Chondrocyte (in vitro differentiated cells): ENCODE measurements at regions not wholly inside any gene's neighbourhood (a gene's known extent, or its start where the extent isn't known, plus 50 kb on each side); places are given as distances from the start of the nearest gene placed in this dataset.

Experiments used
- DNase-seq: peaks from one replicate; pipeline ENCODE4 v3.0.0; 2021; ENCODE audit warnings: mixed read lengths, low spot score
- H3K27ac Mint-ChIP-seq: one replicate; pipeline ENCODE4 v1.8.0; 2021; ENCODE audit warnings: mild to moderate bottlenecking, moderate library complexity, mixed read lengths; ENCODE audit not compliant: unreplicated experiment
- H3K27me3 Mint-ChIP-seq: 2 replicates; pipeline ENCODE4 v1.8.0; 2021; ENCODE audit warnings: low read depth, mixed read lengths
- H3K36me3 Mint-ChIP-seq: 2 replicates; pipeline ENCODE4 v1.8.0; 2021; ENCODE audit warnings: low read depth, mixed read lengths
- H3K4me1 Mint-ChIP-seq: 2 replicates; pipeline ENCODE4 v1.8.0; 2021; ENCODE audit warnings: low read depth, mild to moderate bottlenecking, mixed read lengths
- H3K4me3 Mint-ChIP-seq: one replicate; pipeline ENCODE4 v1.8.0; 2021; ENCODE audit warnings: mild to moderate bottlenecking, moderate library complexity, mixed read lengths; ENCODE audit not compliant: unreplicated experiment
- H3K9me3 Mint-ChIP-seq: 2 replicates; pipeline ENCODE4 v1.8.0; 2021; ENCODE audit warnings: low read depth, mixed read lengths
- TF ChIP-seq, protein P1 (sequence below): fragments of 200-600 bp; sonication (generic); IDR thresholded peaks from 2 replicates; pipeline ENCODE4 v1.5.0; 2021; ENCODE audit warnings: antibody characterized with exemption, mild to moderate bottlenecking, moderate library complexity

DNA sequence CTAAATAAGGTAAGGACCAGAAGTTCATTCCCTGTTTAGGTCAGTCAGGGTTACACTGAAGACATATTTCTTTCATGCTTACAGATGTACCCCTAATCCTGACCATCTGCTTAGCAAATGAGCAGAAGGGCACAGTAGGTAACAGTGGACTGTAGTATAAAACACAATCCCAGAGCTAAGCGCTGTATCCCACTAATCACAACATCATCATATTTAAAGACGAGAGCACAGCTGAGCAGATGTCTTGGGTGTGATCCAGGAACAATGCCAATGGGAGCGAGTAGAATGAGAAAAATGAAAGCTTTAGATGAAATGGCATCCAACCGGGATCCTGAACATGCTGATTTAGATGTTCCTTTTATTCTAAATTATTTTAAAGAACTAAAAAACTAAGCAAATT lies 213.4 kb downstream of the CCER1 start:
- TF ChIP-seq, protein P1, sequence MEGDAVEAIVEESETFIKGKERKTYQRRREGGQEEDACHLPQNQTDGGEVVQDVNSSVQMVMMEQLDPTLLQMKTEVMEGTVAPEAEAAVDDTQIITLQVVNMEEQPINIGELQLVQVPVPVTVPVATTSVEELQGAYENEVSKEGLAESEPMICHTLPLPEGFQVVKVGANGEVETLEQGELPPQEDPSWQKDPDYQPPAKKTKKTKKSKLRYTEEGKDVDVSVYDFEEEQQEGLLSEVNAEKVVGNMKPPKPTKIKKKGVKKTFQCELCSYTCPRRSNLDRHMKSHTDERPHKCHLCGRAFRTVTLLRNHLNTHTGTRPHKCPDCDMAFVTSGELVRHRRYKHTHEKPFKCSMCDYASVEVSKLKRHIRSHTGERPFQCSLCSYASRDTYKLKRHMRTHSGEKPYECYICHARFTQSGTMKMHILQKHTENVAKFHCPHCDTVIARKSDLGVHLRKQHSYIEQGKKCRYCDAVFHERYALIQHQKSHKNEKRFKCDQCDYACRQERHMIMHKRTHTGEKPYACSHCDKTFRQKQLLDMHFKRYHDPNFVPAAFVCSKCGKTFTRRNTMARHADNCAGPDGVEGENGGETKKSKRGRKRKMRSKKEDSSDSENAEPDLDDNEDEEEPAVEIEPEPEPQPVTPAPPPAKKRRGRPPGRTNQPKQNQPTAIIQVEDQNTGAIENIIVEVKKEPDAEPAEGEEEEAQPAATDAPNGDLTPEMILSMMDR = no peak
- Mint-ChIP-seq H3K36me3 (no peaks in the 10 kb centered on the region), H3K27ac (no peak overlapping the region), H3K9me3 (peaks cover 7% of the 10 kb centered on the region), H3K27me3 (no peaks in the 10 kb centered on the region), H3K4me3 (no peak overlapping the region), H3K4me1 (no peaks in the 10 kb centered on the region)
- DNase-seq = no peak

DNA sequence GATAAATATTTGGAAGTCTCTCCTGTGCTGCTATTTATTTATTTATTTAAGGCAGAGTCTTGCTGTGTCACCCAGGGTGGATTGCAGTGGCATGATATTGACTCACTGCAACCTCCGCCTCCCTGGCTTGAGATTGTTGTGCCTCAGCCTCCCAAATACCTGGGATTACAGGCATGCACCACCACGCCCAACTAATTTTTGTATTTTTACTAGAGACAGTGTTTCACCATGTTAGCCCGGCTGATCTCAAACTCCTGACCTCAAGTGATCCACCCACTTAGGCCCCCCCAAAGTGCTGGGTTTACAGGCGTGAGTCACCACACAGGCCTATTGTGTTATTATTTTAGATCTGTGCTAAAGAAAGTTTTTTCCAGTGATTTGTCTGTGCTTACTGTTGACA lies 225.2 kb downstream of the CCER1 start:
- Mint-ChIP-seq H3K9me3 (peaks cover 6% of the 10 kb centered on the region), H3K4me1 (peaks cover 4% of the 10 kb centered on the region), H3K27me3 (no peaks in the 10 kb centered on the region), H3K27ac (no peak overlapping the region), H3K4me3 (no peak overlapping the region), H3K36me3 (no peaks in the 10 kb centered on the region)
- DNase-seq = no peak
- TF ChIP-seq, protein P1 = no peak

DNA sequence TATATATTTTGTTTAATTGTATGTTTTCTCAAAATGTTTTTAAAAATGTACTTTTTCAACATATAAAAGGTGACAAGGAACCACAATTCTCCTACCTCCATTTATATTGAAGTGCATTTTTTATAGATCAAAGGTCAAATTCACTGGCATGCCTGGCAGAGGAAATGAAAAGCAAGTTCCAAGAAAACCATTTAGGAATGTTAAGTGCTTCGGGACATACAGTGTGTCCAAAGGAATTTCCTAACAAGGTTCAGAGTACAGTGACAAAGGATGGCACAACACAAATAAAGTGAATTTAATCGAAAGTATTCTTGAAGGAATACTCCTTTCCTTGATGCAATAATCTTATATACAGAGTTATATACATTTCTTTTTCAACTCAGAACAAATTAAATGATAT lies 242.3 kb downstream of the CCER1 start:
- no peaks in the 10 kb centered on the region for H3K36me3 Mint-ChIP-seq
- no peaks in the 10 kb centered on the region for H3K9me3 Mint-ChIP-seq
- DNase-seq = no peak
- peaks cover 20% of the 10 kb centered on the region for H3K4me1 Mint-ChIP-seq
- H3K27ac Mint-ChIP-seq = peak overlapping the region; percentile 51
- TF ChIP-seq, protein P1 = no peak
- no peak overlapping the region for H3K4me3 Mint-ChIP-seq
- H3K27me3 Mint-ChIP-seq = no peaks in the 10 kb centered on the region

DNA sequence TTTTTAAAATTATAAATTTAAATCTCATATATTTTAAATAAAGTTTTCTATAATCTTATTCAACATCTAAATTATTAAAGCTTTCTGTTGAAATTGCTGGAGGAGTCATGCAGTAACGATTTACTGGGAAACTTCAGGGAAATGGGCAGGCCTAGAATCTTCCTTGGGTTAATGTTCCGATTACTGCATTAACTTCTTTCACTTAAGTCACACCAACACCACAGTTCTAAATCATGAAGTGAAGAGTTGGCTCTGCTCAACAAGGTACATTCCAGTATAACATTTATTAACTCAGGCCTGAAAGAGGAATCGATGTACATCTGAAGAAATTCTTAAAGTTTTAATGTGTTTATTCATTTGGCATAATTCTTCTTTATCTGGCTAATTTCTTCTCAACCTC lies 244.3 kb downstream of the CCER1 start:
- TF ChIP-seq, protein P1 = no peak
- no peaks in the 10 kb centered on the region for H3K36me3 Mint-ChIP-seq
- H3K9me3 Mint-ChIP-seq = no peaks in the 10 kb centered on the region
- H3K27ac Mint-ChIP-seq = no peak overlapping the region
- no peak overlapping the region for H3K4me3 Mint-ChIP-seq
- peaks cover 20% of the 10 kb centered on the region for H3K4me1 Mint-ChIP-seq
- DNase-seq = no peak
- H3K27me3 Mint-ChIP-seq = no peaks in the 10 kb centered on the region

DNA sequence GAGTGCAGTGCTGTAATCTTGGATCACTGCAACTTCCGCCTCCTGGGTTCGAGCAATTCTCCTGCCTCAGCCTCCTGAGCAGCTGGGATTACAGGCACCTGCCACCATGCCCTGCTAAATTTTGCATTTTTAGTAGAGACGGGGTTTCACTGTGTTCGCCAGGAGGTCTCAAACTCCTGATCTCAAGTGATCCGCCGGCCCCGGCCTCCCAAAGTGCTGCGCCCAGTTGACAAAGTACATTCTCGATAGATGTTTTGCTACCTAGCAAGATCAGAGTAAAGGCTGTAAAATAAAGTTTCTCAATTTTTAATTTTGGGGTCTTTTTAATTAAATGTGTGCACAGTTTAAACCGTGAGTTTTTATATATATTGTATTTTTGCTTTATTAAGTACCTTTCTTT lies 248.9 kb downstream of the CCER1 start:
- TF ChIP-seq, protein P1 = no peak
- Mint-ChIP-seq H3K9me3 (no peaks in the 10 kb centered on the region), H3K27ac (no peak overlapping the region), H3K4me1 (no peaks in the 10 kb centered on the region), H3K4me3 (no peak overlapping the region), H3K36me3 (no peaks in the 10 kb centered on the region), H3K27me3 (no peaks in the 10 kb centered on the region)
- no peak for DNase-seq
